ENCODE measurements at regions not wholly inside any gene's neighbourhood (a gene's known extent, or its start where the extent isn't known, plus 50 kb on each side); places are given as distances from the start of the nearest gene placed in this dataset.

DNA sequence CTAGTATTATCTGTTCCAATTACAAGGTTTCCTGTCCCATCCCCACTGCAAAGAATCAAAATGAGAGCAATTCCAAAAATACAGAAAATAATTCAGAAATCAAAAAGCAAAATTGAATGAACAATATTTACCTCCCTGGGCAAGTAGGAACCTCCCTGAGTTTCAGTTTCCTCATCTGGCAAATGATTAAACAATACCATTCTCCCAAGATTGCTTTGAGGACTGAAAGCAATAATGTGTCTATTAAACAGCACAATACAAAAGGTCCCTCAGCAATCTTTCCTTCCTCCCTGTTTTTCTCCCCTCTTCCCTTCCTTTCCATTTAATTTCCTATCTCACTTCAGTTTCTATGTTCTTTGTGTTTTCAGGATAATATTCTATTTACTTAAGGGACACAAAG is 171.0 kb downstream of the ZC3H11B start:
- TF ChIP-seq TCF4 (CRISPR knock-in tag; IDR thresholded peaks at IDR 0.05; ENCODE audit: borderline replicate concordance): no peak
- TF ChIP-seq SNAI2 (CRISPR knock-in tag; IDR thresholded peaks at IDR 0.05): no peak
- TF ChIP-seq OSR1 (CRISPR knock-in tag; IDR thresholded peaks at IDR 0.05): no peak
- no peak for TF ChIP-seq ARNTL (CRISPR knock-in tag; IDR thresholded peaks at IDR 0.05; ENCODE audit: borderline replicate concordance, low read depth)
- TF ChIP-seq ZFP30 (CRISPR knock-in tag; IDR thresholded peaks at IDR 0.05): no peak
- TF ChIP-seq TOX (CRISPR knock-in tag; IDR thresholded peaks at IDR 0.05; ENCODE audit: borderline replicate concordance): no peak
- no peak for TF ChIP-seq ZC3H10 (CRISPR knock-in tag; IDR thresholded peaks at IDR 0.05)
